ENCODE measurements at regions not wholly inside any gene's neighbourhood (a gene's known extent, or its start where the extent isn't known, plus 50 kb on each side); places are given as distances from the start of the nearest gene placed in this dataset.

GRCh38 chr11:47923667-47924066 is 56.7 kb upstream of the PTPRJ start:
- TF ChIP-seq CTCF (IDR thresholded peaks at IDR 0.05) (no peak), EP300 (IDR thresholded peaks at IDR 0.05; ENCODE audit: borderline replicate concordance in 1 of 2, low read depth in 1 of 2, low read length in 1 of 2) (no peak), USF2 (IDR thresholded peaks at IDR 0.05; ENCODE audit: borderline replicate concordance, low read depth, low read length) (no peak), CHD2 (IDR thresholded peaks at IDR 0.05; ENCODE audit: low read length, partially characterized antibody) (no peak), POLR2AphosphoS5 (IDR thresholded peaks at IDR 0.05; ENCODE audit: low read depth, low read length) (no peak), SIN3A (IDR thresholded peaks at IDR 0.05; ENCODE audit: borderline replicate concordance, low read depth, low read length) (no peak), TEAD4 (IDR thresholded peaks at IDR 0.05; ENCODE audit: borderline replicate concordance, insufficient read depth) (no peak), RCOR1 (IDR thresholded peaks at IDR 0.05; ENCODE audit: low read length) (no peak), ZBTB33 (IDR thresholded peaks at IDR 0.05; ENCODE audit: borderline replicate concordance, low read depth) (no peak), GATA2 (CRISPR knock-in tag; IDR thresholded peaks at IDR 0.05) (no peak)
